Activated CD4-positive, alpha-beta T cell treated with anti-CD3 and anti-CD28 coated beads, Interleukin-2, Interleukin-6, amounts not matched to agents 100 ng/mL and 50 ng/mL, durations not matched to agents 16 hours and 8 hours (primary cell): ENCODE measurements at regions not wholly inside any gene's neighbourhood (a gene's known extent, or its start where the extent isn't known, plus 50 kb on each side); places are given as distances from the start of the nearest gene placed in this dataset.

ENCODE experiments used
- DNase-seq: peaks from one replicate; pipeline ENCODE4 v3.0.0-alpha.2; 2020

- no peak for DNase-seq
These were observed 209.5 kb upstream of the TWIST2 start for GRCh38 chr2:238638100-238638981.

- no peak for DNase-seq
These were observed 208.8 kb upstream of the TWIST2 start for GRCh38 chr2:238638982-238639628.

DNA sequence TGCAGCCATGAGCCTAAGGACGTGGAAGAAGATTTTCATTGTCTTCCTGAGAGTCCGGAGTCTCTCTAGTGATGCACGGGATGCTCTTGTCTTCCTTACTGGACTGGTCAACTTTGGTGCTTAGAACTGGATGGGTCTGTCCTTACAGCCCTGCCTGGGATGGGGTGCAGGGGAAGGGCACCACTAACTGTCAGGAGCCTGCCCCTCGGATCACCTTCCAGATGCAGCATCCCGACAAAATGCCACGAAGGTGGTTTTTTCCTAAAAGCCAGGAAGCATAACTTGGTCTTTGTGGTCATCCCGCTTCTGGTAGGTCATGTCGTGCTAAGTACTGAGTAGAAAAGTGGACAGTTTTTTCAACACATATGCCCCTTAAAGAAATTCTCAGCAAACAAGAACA lies 207.4 kb upstream of the TWIST2 start:
- no peak for DNase-seq

GRCh38 chr2:238642973-238643372 lies 204.9 kb upstream of the TWIST2 start:
- DNase-seq, result no peak

GRCh38 chr2:238643400-238643907 lies 204.4 kb upstream of the TWIST2 start:
- no peak for DNase-seq

- no peak for DNase-seq
These were observed 203.5 kb upstream of the TWIST2 start for GRCh38 chr2:238644095-238645081.

- DNase-seq, result no peak
These were observed 202.8 kb upstream of the TWIST2 start for GRCh38 chr2:238645095-238645494.

DNA sequence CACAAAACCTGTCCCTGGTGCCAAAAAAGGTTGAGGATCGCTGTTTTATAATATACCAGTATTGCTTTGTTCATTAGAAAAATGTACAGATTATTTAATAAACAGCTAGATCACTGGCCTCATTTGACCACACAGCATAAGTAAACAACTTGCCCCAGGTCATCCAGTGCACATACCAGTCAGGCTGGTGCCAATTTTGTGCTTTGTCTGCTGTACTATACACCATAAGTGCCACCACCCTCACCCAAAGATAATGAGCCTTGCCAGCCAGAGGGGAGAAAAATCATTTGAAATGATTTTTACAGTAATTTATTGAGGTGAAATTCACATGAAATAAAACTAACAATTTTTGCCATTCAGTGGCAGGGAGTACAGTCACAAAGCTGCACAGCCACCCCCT lies 202.2 kb upstream of the TWIST2 start:
- DNase-seq, result no peak

DNA sequence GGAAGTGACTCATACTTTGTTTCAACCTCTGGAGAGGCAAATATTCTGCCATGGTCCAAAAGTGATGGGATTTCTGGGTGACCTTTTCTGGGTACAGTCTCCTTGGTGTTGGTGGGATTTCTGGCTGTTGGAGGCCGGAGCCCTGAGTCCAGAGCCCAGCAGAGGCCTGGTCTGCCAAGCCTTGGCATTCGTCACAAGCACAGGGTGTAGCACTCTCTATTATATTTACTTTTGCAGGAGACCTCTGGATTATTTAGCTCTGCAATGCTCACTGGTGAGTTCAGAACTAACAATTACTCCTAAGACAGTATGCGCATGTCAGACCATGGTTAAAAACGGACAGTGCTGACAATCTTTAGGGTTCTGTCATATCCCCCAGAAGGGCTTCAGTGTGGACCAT lies 201.6 kb upstream of the TWIST2 start:
- no peak for DNase-seq

DNA sequence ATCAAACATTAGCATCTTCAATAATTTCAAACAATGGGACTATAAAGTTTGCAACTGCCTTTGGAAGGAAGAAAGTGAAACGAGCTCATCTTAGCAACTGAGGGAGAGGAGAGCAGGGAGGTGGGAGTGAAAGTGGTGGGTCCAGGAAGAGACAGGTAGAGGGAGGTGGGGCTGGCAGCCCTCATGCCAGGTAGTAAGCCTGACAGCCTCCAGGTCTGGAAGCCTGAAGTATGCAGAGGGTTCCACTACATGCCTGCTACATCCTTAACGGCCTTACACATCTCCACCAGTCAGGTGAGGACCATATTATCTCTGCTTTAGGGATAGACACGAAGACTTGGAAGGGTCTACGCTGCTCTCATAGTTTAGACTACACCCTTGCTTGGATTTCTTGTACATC lies 201.1 kb upstream of the TWIST2 start:
- DNase-seq, result no peak

GRCh38 chr2:238649123-238649522 lies 198.8 kb upstream of the TWIST2 start:
- DNase-seq, result no peak

DNA sequence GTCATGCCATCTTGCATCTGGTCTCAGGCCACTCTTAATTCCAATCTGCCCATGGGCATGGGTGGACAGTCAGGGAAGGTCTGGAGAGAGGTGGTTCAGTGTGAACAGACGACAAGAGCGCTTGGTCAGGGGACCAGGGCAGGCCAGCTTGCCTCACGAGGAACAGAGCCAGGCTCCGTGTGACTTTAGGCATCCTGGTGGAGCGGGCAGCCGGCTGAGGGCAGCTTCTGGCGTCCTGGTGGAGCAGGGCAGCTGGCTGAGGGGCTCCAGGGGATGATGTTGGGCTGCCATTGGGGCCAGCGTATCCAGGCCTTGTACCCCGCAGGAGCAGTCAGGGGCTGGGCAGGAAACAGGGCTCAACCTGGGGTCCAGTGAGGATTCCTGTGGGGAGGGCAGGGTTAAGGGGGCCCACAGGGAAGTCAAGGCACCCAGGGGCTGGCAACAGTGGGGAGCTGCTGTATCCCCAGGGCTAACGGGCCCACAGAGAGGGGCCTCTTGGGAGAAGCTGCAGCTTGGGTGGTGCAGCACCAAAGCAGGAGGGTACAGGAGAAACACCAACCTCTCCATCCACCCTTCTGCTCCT lies 197.9 kb upstream of the TWIST2 start:
- DNase-seq, result no peak

DNA sequence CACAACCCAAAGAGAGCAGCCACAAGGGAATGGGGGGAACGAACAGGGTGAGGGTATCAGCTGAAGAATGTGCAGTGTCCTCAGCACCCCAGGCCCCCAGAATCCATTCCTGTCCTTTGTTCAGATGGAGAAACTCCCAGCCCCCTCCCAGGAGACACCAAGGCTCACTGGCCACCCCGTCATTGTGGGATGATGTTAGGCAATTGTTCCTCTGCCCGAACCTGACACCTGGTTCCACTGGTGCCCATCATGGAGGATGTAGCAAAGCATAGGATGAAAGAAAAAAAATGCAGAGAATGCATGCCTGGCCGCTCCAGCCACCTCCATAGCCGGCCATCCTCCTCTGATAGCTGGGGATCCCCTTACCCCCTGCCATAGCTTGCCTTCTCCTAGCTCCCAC lies 197.3 kb upstream of the TWIST2 start:
- no peak for DNase-seq

DNA sequence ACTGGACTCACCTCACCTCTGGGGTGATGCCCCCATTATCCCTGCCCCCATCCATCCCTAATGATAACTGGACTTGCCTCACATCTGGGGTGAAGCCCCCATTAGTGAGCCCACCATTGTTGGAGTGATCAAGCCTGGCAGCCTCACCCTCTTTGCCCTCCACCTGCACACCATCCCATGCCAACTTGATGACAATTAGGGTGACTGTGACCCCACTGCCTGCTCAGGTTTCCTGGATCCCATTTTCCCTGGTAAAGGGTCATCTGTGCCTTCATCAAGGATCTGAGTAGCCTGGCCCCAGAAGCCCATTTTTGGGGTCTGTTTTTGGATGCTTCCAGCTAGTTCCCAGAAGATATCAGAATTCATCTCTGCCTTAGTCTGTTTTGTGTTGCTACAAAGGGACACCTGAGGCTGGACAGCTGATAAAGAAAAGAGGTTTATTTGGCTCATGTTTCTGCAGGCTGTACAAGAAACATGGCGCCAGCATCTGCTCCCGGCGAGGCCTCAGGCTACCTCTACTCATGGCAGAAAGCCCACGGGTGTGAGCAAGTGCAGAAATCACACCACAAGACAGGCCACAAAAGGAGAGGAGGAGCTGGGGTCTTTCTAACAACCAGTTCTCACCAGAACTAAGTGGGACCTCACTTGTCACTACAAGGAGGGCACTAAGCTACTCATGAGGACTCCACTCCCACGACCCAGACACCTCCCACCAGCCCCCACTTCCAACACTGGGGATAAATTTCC lies 196.4 kb upstream of the TWIST2 start:
- DNase-seq, result no peak

DNA sequence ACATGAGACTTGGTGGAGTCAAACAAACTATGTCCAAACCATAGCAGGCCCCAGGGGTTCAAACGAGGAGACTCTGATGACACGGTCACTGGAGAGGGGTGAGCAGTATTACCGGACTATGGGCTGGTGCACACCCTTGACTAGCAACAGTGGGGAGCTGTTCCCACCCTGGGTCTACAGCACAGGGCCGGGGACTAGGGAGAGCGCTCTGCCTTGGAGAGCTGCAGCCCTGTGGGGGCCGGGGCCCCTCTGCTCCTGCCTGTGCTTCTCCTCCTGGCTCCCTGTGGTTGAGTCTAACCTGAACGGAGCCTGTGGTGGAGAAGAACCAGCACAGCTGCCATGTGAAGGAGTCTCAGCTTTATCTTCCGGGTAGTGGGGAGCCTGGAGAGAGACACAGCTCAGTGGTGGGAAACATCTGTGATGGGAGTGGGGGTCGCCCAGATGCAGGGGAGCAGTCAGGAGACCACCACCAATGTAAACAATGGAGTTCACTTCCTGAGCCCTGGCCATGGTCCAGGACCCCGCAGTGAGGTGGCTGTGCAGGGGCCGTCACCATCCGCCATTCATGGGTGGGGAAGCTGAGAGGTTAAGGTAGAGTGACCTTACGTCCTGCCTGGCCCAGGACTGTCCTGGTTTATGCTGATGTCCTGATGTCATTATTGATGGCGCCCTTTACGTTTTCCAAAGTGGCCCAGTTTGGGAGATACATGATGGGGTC lies 195.7 kb upstream of the TWIST2 start:
- DNase-seq, result no peak

DNA sequence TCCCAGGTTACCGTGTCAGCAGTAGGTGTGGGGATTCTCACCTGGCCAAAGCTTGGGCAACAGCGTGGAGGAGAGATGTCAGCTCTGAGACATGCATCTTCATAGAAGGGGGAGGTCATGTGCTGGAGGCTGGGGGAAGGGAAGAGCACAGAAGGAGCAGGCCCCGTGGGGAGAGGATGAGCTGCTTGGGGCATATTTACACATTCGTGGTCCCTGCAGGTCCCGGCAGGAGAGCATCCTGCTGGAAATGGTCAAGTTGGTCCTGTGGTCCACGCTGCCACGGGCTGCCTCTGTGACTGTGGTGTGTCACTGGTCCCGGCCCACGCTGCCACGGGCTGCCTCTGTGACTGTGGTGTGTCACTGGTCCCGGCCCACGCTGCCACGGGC lies 195.1 kb upstream of the TWIST2 start:
- no peak for DNase-seq

DNA sequence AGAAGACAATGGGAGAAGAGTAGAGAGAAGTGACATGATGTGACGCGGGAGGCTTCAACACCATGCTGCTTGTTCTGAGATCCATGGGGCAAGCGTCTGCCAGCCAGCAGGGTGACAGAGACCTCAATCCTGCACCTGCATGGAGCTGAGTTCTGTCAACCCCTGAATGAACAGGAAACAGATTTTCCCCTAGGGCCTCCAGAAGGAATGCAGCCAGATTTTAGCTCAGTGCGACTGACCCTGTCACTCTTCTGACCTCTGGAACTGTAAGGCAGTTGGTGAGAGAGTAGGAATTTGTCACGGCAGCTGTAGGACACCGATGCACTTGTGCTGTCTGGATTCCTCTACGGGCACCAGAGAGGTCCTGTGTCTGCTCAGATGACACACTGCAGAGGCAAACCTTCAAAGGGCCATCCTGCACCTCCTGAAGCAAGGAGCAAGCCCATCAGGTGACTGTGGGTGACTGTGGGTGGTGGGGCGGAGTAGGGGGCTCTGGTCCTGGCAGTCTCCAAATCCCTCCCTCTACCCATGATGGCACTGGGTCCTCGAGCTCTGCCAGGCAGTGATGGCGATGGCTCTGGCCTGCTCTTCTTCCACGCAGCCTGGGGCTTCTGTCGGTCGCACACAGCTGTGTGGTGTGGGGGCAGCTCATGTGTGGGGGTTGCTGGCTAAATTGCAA lies 194.3 kb upstream of the TWIST2 start:
- no peak for DNase-seq

GRCh38 chr2:238654479-238655197 lies 193.2 kb upstream of the TWIST2 start:
- no peak for DNase-seq

GRCh38 chr2:238655198-238655860 lies 192.6 kb upstream of the TWIST2 start:
- DNase-seq, result no peak
